MM.1S (cell line): ENCODE measurements at regions not wholly inside any gene's neighbourhood (a gene's known extent, or its start where the extent isn't known, plus 50 kb on each side); places are given as distances from the start of the nearest gene placed in this dataset.

Experiments
- EZH2phosphoT487 ChIP-seq: fragments of 300-600 bp; sonication (generic); IDR thresholded peaks from 2 replicates; pipeline ENCODE4 v1.6.1; 2018; ENCODE audit warnings: antibody characterized with exemption, low read length
- TF ChIP-seq, protein P1 (sequence below): fragments of 300-600 bp; sonication (generic); IDR thresholded peaks from 2 replicates; pipeline ENCODE4 v1.5.1; 2016; ENCODE audit warnings: antibody characterized with exemption, low read length, mixed read lengths

DNA sequence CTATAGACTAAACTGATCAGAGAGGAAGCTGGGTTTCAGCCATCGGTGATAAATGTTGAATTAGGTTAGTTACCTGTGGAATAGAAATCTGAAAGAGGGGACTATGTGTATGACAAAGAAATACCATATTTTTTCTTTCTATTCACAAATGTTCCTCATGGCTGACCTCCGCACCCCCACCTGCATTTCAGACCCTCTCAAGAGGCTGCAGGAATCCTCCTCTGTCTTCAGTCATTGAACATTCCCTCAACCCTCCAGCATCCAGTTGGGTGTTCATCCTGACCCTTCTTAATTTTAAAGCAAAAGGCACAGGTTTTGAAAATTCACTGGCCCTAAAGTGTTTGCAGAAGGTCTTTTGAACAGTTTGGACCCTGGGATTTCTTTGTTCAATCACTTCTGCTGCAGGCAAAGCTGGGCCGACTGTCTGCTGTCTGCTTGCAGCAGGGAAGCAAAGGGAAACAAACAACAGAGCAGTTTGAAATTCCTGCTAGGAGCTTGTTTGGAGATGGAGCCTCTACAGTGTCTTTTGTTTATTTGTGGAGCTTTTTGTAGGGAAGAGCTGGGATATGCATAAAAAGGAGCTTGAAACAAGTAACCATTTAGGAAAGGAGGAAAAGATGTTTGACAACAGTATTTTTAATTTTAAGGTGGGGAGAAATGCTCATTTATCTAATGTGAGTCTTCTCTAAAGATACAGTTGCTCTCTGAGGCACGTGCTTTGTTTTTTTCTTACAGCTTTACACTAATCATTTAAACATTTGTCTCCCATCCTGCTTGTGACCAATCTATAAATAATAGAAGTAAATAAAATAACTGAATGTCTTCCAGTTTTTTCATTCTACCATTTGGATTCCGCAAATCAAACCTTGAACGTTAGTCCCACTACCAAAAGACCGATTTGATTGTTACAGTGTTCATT, 213.3 kb upstream of the MMADHC start:
- no peak for TF ChIP-seq EZH2phosphoT487
- TF ChIP-seq, protein P1, sequence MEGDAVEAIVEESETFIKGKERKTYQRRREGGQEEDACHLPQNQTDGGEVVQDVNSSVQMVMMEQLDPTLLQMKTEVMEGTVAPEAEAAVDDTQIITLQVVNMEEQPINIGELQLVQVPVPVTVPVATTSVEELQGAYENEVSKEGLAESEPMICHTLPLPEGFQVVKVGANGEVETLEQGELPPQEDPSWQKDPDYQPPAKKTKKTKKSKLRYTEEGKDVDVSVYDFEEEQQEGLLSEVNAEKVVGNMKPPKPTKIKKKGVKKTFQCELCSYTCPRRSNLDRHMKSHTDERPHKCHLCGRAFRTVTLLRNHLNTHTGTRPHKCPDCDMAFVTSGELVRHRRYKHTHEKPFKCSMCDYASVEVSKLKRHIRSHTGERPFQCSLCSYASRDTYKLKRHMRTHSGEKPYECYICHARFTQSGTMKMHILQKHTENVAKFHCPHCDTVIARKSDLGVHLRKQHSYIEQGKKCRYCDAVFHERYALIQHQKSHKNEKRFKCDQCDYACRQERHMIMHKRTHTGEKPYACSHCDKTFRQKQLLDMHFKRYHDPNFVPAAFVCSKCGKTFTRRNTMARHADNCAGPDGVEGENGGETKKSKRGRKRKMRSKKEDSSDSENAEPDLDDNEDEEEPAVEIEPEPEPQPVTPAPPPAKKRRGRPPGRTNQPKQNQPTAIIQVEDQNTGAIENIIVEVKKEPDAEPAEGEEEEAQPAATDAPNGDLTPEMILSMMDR, result no peak
